Fibroblast of pulmonary artery (primary cell): ENCODE measurements at regions not wholly inside any gene's neighbourhood (a gene's known extent, or its start where the extent isn't known, plus 50 kb on each side); places are given as distances from the start of the nearest gene placed in this dataset.
"Not testable (repeated sequence)": the region's sequence is repeated elsewhere in the genome, so short reads cannot be mapped to it uniquely, and the experiment has no call there.

Source experiments
- DNase-seq: peaks from one replicate; pipeline ENCODE4 v3.0.0-alpha.2; 2010; ENCODE audit warnings: low read depth
- H3K4me3 ChIP-seq: replicated peaks from 2 replicates; pipeline ENCODE4 v1.5.1; 2011; ENCODE audit warnings: low read depth, mild to moderate bottlenecking, control low read depth, low read length, moderate library complexity
- CTCF ChIP-seq: IDR thresholded peaks from 2 replicates; pipeline ENCODE4 v1.5.1; 2011; ENCODE audit warnings: mild to moderate bottlenecking, control low read depth, low read length, inconsistent platforms; ENCODE audit errors: missing control alignments

- no peak overlapping the region for H3K4me3 ChIP-seq
- no peak for TF ChIP-seq CTCF
- peak; percentile 7 for DNase-seq
Observed at GRCh38 chr15:36449662-36450145, 129.7 kb upstream of the CDIN1 start.

- DNase-seq: not testable (repeated sequence)
Observed at GRCh38 chr15:36454244-36454643, 125.2 kb upstream of the CDIN1 start.

GRCh38 chr15:36458411-36458810 is 121.0 kb upstream of the CDIN1 start:
- H3K4me3 ChIP-seq: no peak overlapping the region
- peak; percentile 6 for DNase-seq
- TF ChIP-seq CTCF: no peak

More at GRCh38 chr15:36454244-36454643, 125.2 kb upstream of the CDIN1 start:
- H3K4me3 ChIP-seq: not testable (repeated sequence)

- no peak for TF ChIP-seq CTCF
- H3K4me3 ChIP-seq: no peak overlapping the region
- DNase-seq: no peak
Observed at GRCh38 chr15:36465304-36465703, 114.1 kb upstream of the CDIN1 start.

GRCh38 chr15:36468746-36469145 is 110.7 kb upstream of the CDIN1 start:
- no peak overlapping the region for H3K4me3 ChIP-seq
- DNase-seq: peak; percentile 81
- TF ChIP-seq CTCF: no peak

- peak; percentile 29 for DNase-seq
- no peak for TF ChIP-seq CTCF
- no peak overlapping the region for H3K4me3 ChIP-seq
Observed at GRCh38 chr15:36469311-36469966, 110.0 kb upstream of the CDIN1 start.

GRCh38 chr15:36472672-36473071 is 106.8 kb upstream of the CDIN1 start:
- no peak overlapping the region for H3K4me3 ChIP-seq
- TF ChIP-seq CTCF: no peak
- DNase-seq: no peak
